HCT116 (cell line): ENCODE measurements at regions not wholly inside any gene's neighbourhood (a gene's known extent, or its start where the extent isn't known, plus 50 kb on each side); places are given as distances from the start of the nearest gene placed in this dataset.

Experiments
- ATAC-seq: fragments of 200-7000 bp; cut with Tn5 transposase; 2 replicates; pipeline ENCODE4 v1.9.1; 2020; ENCODE audit warnings: mild to moderate bottlenecking, moderate library complexity
- BruUV-seq: library from RNA; stranded (reverse); fragments of 400-500 nt; replicated peaks from 2 replicates; lab custom pipeline; 2021; lab: Mats Ljungman, UMichigan
- CTCF ChIA-PET: fragments of 300-600 bp; sonication (Branson Sonifier 250); formaldehyde crosslinking; loops from one replicate; lab custom pipeline; 2021; ENCODE audit warnings: antibody characterized with exemption; lab: Charles Lee
- POLR2A ChIA-PET: fragments of 300-600, 350-600 bp; sonication (Branson Sonifier 250); formaldehyde crosslinking; loops from one replicate; lab custom pipeline; 2021; ENCODE audit warnings: antibody characterized with exemption; lab: Charles Lee
- RAD21 ChIA-PET, 2 experiments: fragments of 300-600 bp; sonication (Branson Sonifier 250); formaldehyde crosslinking; loops; one replicate each; lab custom pipeline; 2023; ENCODE audit warnings: low total read pairs in 2 of 2; ENCODE audit not compliant: uncharacterized antibody in 2 of 2, unreplicated experiment in 2 of 2, low non-redundant PET in 1 of 2; lab: Charles Lee
- DNase-seq: peaks from one replicate; pipeline ENCODE4 v3.0.0-alpha.2; 2010; ENCODE audit warnings: low read depth, low spot score
- H2AFZ ChIP-seq: fragments of 200-600 bp; shearing (Covaris generic), sonication (generic); 2 replicates; pipeline ENCODE4 v1.6.1; 2017; ENCODE audit warnings: low read depth, mixed run types, mixed read lengths, antibody characterized with exemption, low read length; ENCODE audit not compliant: poor library complexity, severe bottlenecking
- H3K27ac ChIP-seq: 2 replicates; pipeline ENCODE4 v1.5.1; 2012; ENCODE audit warnings: low read depth, low read length
- H3K27me3 ChIP-seq: fragments of 200-600 bp; sonication (generic); 2 replicates; pipeline ENCODE4 v1.6.1; 2016; ENCODE audit warnings: mixed run types, low read length, mixed read lengths; ENCODE audit not compliant: insufficient read depth
- H3K36me3 ChIP-seq, 2 experiments: fragments of 200-500 bp in 1 of 2; fragments of 200-600 bp in 1 of 2; sonication (Bioruptor generic) in 1 of 2; sonication (generic) in 1 of 2; 2 replicates each; pipeline versions ENCODE4 v1.5.1 to v1.6.1; 2014 to 2016; ENCODE audit warnings: low read length in 2 of 2, inconsistent platforms in 1 of 2, mixed read lengths in 1 of 2, mixed run types in 1 of 2; ENCODE audit not compliant: insufficient read depth in 2 of 2, control insufficient read depth in 1 of 2
- H3K4me1 ChIP-seq, 2 experiments: fragments of 200-600 bp in 1 of 2; sonication (generic) in 1 of 2; 2 replicates each; pipeline versions ENCODE4 v1.5.1 to v1.6.1; 2012 to 2017; ENCODE audit warnings: low read length in 2 of 2, inconsistent platforms in 1 of 2, mild to moderate bottlenecking in 1 of 2, mixed read lengths in 1 of 2, mixed run types in 1 of 2, moderate library complexity in 1 of 2; ENCODE audit not compliant: insufficient read depth in 2 of 2, control insufficient read depth in 1 of 2
- H3K4me2 ChIP-seq: fragments of 200-600 bp; sonication (generic); 2 replicates; pipeline ENCODE4 v1.6.1; 2017; ENCODE audit warnings: mixed run types, low read length, mixed read lengths
- H3K4me3 ChIP-seq, 2 experiments: fragments of 200-600 bp in 1 of 2; sonication (generic) in 1 of 2; replicated peaks in 1 of 2; 2 replicates each; pipeline ENCODE4 v1.5.1; 2011 to 2016; ENCODE audit warnings: low read length in 2 of 2, control low read depth in 1 of 2, low read depth in 1 of 2, mild to moderate bottlenecking in 1 of 2, mixed read lengths in 1 of 2, mixed run types in 1 of 2
- H3K79me2 ChIP-seq: fragments of 200-600 bp; sonication (generic); 2 replicates; pipeline ENCODE4 v1.6.1; 2017; ENCODE audit warnings: mild to moderate bottlenecking, mixed run types, low read length, moderate library complexity, mixed read lengths; ENCODE audit not compliant: insufficient read depth
- H3K9ac ChIP-seq: fragments of 200-600 bp; sonication (generic); 2 replicates; pipeline ENCODE4 v1.6.1; 2016; ENCODE audit warnings: low read length, mixed read lengths
- H3K9me2 ChIP-seq: fragments of 200-600 bp; sonication (generic), shearing (Covaris generic); 2 replicates; pipeline ENCODE4 v1.6.1; 2017; ENCODE audit warnings: mixed run types, mild to moderate bottlenecking, moderate library complexity; ENCODE audit not compliant: insufficient read depth
- H3K9me3 ChIP-seq, 2 experiments: fragments of 200-500 bp in 1 of 2; fragments of 200-600 bp in 1 of 2; sonication (Bioruptor generic) in 1 of 2; sonication (generic) in 1 of 2; 2 replicates each; pipeline ENCODE4 v1.6.1; 2014 to 2017; ENCODE audit warnings: low read length in 2 of 2, mixed read lengths in 2 of 2, inconsistent platforms in 1 of 2, low read depth in 1 of 2, mild to moderate bottlenecking in 1 of 2, mixed run types in 1 of 2, moderate library complexity in 1 of 2; ENCODE audit not compliant: control insufficient read depth in 1 of 2, insufficient read depth in 1 of 2
- H4K20me1 ChIP-seq: fragments of 200-600 bp; sonication (generic), shearing (Covaris generic); 2 replicates; pipeline ENCODE4 v1.6.1; 2017; ENCODE audit warnings: mixed run types, mild to moderate bottlenecking, moderate library complexity; ENCODE audit not compliant: insufficient read depth
- CBX3 ChIP-seq: IDR thresholded peaks from 2 replicates; pipeline ENCODE4 v1.6.1; 2012; ENCODE audit warnings: low read depth
- CEBPB ChIP-seq: IDR thresholded peaks from 2 replicates; pipeline ENCODE4 v1.6.1; 2012; ENCODE audit warnings: low read depth
- CTCF ChIP-seq, 3 experiments: fragments of 200-600 bp in 1 of 3; sonication (generic) in 1 of 3; IDR thresholded peaks in 2 of 3; conservative IDR thresholded peaks in 1 of 3; 2 replicates each; pipeline ENCODE4 v1.5.1; 2012 to 2017; ENCODE audit warnings: low read depth in 2 of 3, low read length in 2 of 3, antibody characterized with exemption in 1 of 3, borderline replicate concordance in 1 of 3, control low read depth in 1 of 3, mild to moderate bottlenecking in 1 of 3, mixed read lengths in 1 of 3, mixed run types in 1 of 3, moderate library complexity in 1 of 3; ENCODE audit not compliant: insufficient read depth in 1 of 3
- ELF1 ChIP-seq: IDR thresholded peaks from 2 replicates; pipeline ENCODE4 v1.6.1; 2012; ENCODE audit warnings: low read depth, borderline replicate concordance
- EZH2 ChIP-seq: fragments of 200-600 bp; sonication (generic); IDR thresholded peaks from 2 replicates; pipeline ENCODE4 v1.6.1; 2017; ENCODE audit warnings: antibody characterized with exemption, mixed run types
- EZH2phosphoT487 ChIP-seq: fragments of 200-600 bp; IDR thresholded peaks from 2 replicates; pipeline ENCODE4 v1.6.1; 2018; ENCODE audit warnings: antibody characterized with exemption, borderline replicate concordance
- MAX ChIP-seq: IDR thresholded peaks from 2 replicates; pipeline ENCODE4 v1.6.1; 2012
- POLR2A ChIP-seq: IDR thresholded peaks from 2 replicates; pipeline ENCODE4 v1.7.0; 2011; ENCODE audit warnings: borderline replicate concordance; ENCODE audit not compliant: insufficient read depth, insufficient read length; ENCODE audit errors: extremely low read depth
- POLR2AphosphoS5 ChIP-seq: IDR thresholded peaks from 2 replicates; pipeline ENCODE4 v1.6.1; 2011; ENCODE audit warnings: mild to moderate bottlenecking, low read depth, low read length, moderate library complexity
- RAD21 ChIP-seq: IDR thresholded peaks from 2 replicates; pipeline ENCODE4 v1.6.1; 2012; ENCODE audit warnings: low read depth, mild to moderate bottlenecking
- REST ChIP-seq: IDR thresholded peaks from 2 replicates; pipeline ENCODE4 v1.6.1; 2012; ENCODE audit warnings: low read depth
- SIN3A ChIP-seq: IDR thresholded peaks from 2 replicates; pipeline ENCODE4 v1.6.1; 2012; ENCODE audit warnings: low read depth
- SRF ChIP-seq: IDR thresholded peaks from 2 replicates; pipeline ENCODE4 v1.6.1; 2012; ENCODE audit warnings: low read depth
- ZNF274 ChIP-seq: fragments of 200-500 bp; sonication (Bioruptor generic); IDR thresholded peaks from 2 replicates; pipeline ENCODE4 v1.6.1; 2014; ENCODE audit warnings: mild to moderate bottlenecking, low read depth, low read length, inconsistent platforms
- intact Hi-C: fragments of 100-400 bp; cut with micrococcal nuclease; formaldehyde crosslinking; loops from 2 replicates; pipeline ENCODE4 v1.10.0; 2022
- TF ChIP-seq, protein P1 (sequence below): IDR thresholded peaks from 2 replicates; pipeline ENCODE4 v1.6.1; 2012

DNA sequence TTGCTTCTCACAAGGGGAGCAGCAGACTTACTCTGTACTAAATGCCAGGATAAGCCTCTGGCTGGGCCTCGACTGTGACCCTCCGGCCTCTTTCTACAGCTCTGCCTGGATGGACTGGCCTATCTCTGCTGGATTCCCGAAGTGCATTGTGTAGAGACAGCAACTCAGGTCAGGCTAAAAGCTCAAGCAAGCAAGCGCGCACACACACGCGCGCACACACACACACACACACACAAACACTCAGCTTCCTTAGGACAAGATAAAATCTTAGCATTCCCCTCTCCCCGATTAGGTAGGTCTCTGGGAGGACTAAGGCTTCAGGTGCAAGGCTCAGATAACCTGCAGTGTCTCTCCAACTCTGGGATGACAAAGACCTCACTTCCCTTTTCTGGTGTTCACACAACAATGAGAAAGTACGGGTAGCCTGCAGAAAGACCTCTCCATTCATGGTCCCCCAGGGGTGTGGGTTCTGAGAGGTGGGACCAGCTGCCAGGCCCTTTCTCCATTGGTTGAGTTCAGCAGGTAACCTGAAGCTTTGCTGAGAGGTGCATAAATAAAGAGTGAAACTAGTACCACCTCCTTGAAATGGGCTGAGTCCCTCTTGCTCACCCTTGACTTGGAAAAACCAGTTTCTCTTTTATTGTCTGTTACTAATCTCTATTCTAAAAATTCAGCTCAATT, 155.1 kb upstream of the CAMK1G start:
- no peaks in the 10 kb centered on the region for H3K79me2 ChIP-seq
- no peak overlapping the region for H3K9ac ChIP-seq
- ChIA-PET CTCF (interaction anchor here (0.8 kb wide), 1 partner anchor 137 kb away, joined by 3 read pairs; no protein-coding TSS in a partner anchor), RAD21 (no interaction called here)
- H4K20me1 ChIP-seq: no peaks in the 10 kb centered on the region
- no peak overlapping the region for H3K4me2 ChIP-seq
- H3K9me2 ChIP-seq: no peaks in the 10 kb centered on the region
- no peak for ATAC-seq
- H3K27ac ChIP-seq: no peak overlapping the region
- intact Hi-C loops: no loop called here
- H2AFZ ChIP-seq: no peak overlapping the region
- no peaks in the 10 kb centered on the region for H3K4me1 ChIP-seq
- no peak for TF ChIP-seq ZNF274
- no peak for TF ChIP-seq ELF1
- no peak for TF ChIP-seq CBX3
- no peak for TF ChIP-seq EZH2phosphoT487
- no peak for TF ChIP-seq CEBPB
- TF ChIP-seq POLR2A: no peak
- TF ChIP-seq, protein P1, sequence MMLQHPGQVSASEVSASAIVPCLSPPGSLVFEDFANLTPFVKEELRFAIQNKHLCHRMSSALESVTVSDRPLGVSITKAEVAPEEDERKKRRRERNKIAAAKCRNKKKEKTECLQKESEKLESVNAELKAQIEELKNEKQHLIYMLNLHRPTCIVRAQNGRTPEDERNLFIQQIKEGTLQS: no peak
- no peak for TF ChIP-seq SRF
- TF ChIP-seq REST: no peak
- no peak for TF ChIP-seq SIN3A
- TF ChIP-seq RAD21: no peak
- no peak for TF ChIP-seq EZH2
- TF ChIP-seq POLR2AphosphoS5: no peak
- no peak for TF ChIP-seq MAX
- TF ChIP-seq CTCF (IDR thresholded peaks at IDR 0.05 in 2 of 3, conservative IDR thresholded peaks at IDR 0.05 in 1 of 3; ENCODE audit: borderline replicate concordance in 1 of 3, insufficient read depth in 1 of 3, low read depth in 2 of 3, low read length in 2 of 3): no peak
- TF ChIP-seq, all 23 proteins: peak for 0
- Histone ChIP-seq H3K27me3 (no peaks in the 10 kb centered on the region), H3K36me3 (no peaks in the 10 kb centered on the region), H3K9me3 (no peaks in the 10 kb centered on the region), H3K4me3 (no peak overlapping the region)
- no TSS peak for BruUV-seq
- POLR2A ChIA-PET: no interaction called here
- no peak for DNase-seq
